ENCODE measurements at regions not wholly inside any gene's neighbourhood (a gene's known extent, or its start where the extent isn't known, plus 50 kb on each side); places are given as distances from the start of the nearest gene placed in this dataset.
A peak's percentile ranks its signal among the peaks of the same experiment; 100 is the strongest.

GRCh38 chr9:88745276-88746001, 210.5 kb downstream of the NXNL2 start:
- no peak for TF ChIP-seq CTCF (IDR thresholded peaks at IDR 0.05; ENCODE audit: low read length)
- TF ChIP-seq EZH2 (IDR thresholded peaks at IDR 0.05; ENCODE audit: borderline replicate concordance, low read length) = no peak
- no peaks in the 10 kb centered on the region for H3K9me3 ChIP-seq (ENCODE audit: low read length)
- no peak overlapping the region for H2AFZ ChIP-seq (ENCODE audit: low read length)
- no peak overlapping the region for H3K27ac ChIP-seq (ENCODE audit: low read depth, low read length, poor library complexity, severe bottlenecking)
- H3K4me1 ChIP-seq (ENCODE audit: insufficient read depth, low read length, severe bottlenecking) = peaks cover 14% of the 10 kb centered on the region
- no peak overlapping the region for H3K4me2 ChIP-seq (ENCODE audit: low read length)
- H3K4me3 ChIP-seq (ENCODE audit: low read depth, low read length, poor library complexity, severe bottlenecking) = no peak overlapping the region
- no peaks in the 10 kb centered on the region for H3K79me2 ChIP-seq (ENCODE audit: insufficient read depth, low read length)
- H4K20me1 ChIP-seq (ENCODE audit: insufficient read depth, low read length) = no peaks in the 10 kb centered on the region
- H3K36me3 ChIP-seq (ENCODE audit: insufficient read depth, low read length) = no peaks in the 10 kb centered on the region; the same call in 1 of the 2 replicates
- no peak overlapping the region for H3K9ac ChIP-seq (ENCODE audit: low read length)
- H3F3A ChIP-seq (ENCODE audit: insufficient read depth, low read length) = no peaks in the 10 kb centered on the region
- H3K27me3 ChIP-seq (ENCODE audit: insufficient read depth, low read length) = no peaks in the 10 kb centered on the region
- no peaks in the 10 kb centered on the region for H3K9me2 ChIP-seq (ENCODE audit: low read depth, low read length)

GRCh38 chr9:88746029-88746742, 211.2 kb downstream of the NXNL2 start:
- no peak overlapping the region for H3K9ac ChIP-seq (ENCODE audit: low read length)
- H3K27ac ChIP-seq (ENCODE audit: low read depth, low read length, poor library complexity, severe bottlenecking) = no peak overlapping the region

GRCh38 chr9:88746743-88747398, 211.9 kb downstream of the NXNL2 start:
- H3K4me1 ChIP-seq (ENCODE audit: insufficient read depth, low read length, severe bottlenecking) = peaks cover 14% of the 10 kb centered on the region
- H3K36me3 ChIP-seq (ENCODE audit: insufficient read depth, low read length) = no peaks in the 10 kb centered on the region; the same call in 1 of the 2 replicates
- H3K27ac ChIP-seq (ENCODE audit: low read depth, low read length, poor library complexity, severe bottlenecking) = no peak overlapping the region
- H3K27me3 ChIP-seq (ENCODE audit: insufficient read depth, low read length) = no peaks in the 10 kb centered on the region
- no peak for TF ChIP-seq CTCF (IDR thresholded peaks at IDR 0.05; ENCODE audit: low read length)
- no peak for TF ChIP-seq EZH2 (IDR thresholded peaks at IDR 0.05; ENCODE audit: borderline replicate concordance, low read length)
- no peaks in the 10 kb centered on the region for H3K9me2 ChIP-seq (ENCODE audit: low read depth, low read length)
- H2AFZ ChIP-seq (ENCODE audit: low read length) = peak overlapping the region; percentile 74; the same call in 1 of the 2 replicates
- peak overlapping the region; percentile 18; the same call in 1 of the 2 replicates for H3K9ac ChIP-seq (ENCODE audit: low read length)
- no peaks in the 10 kb centered on the region for H3K9me3 ChIP-seq (ENCODE audit: low read length)
- no peaks in the 10 kb centered on the region for H4K20me1 ChIP-seq (ENCODE audit: insufficient read depth, low read length)
- H3K4me2 ChIP-seq (ENCODE audit: low read length) = no peak overlapping the region
- H3K4me3 ChIP-seq (ENCODE audit: low read depth, low read length, poor library complexity, severe bottlenecking) = no peak overlapping the region
- no peaks in the 10 kb centered on the region for H3F3A ChIP-seq (ENCODE audit: insufficient read depth, low read length)
- no peaks in the 10 kb centered on the region for H3K79me2 ChIP-seq (ENCODE audit: insufficient read depth, low read length)

More at GRCh38 chr9:88746029-88746742, 211.2 kb downstream of the NXNL2 start:
- Histone ChIP-seq H4K20me1 (ENCODE audit: insufficient read depth, low read length) (no peaks in the 10 kb centered on the region), H3K4me1 (ENCODE audit: insufficient read depth, low read length, severe bottlenecking) (peaks cover 14% of the 10 kb centered on the region), H3K36me3 (ENCODE audit: insufficient read depth, low read length) (no peaks in the 10 kb centered on the region; the same call in 1 of the 2 replicates), H3F3A (ENCODE audit: insufficient read depth, low read length) (no peaks in the 10 kb centered on the region), H3K4me3 (ENCODE audit: low read depth, low read length, poor library complexity, severe bottlenecking) (no peak overlapping the region), H3K79me2 (ENCODE audit: insufficient read depth, low read length) (no peaks in the 10 kb centered on the region), H2AFZ (ENCODE audit: low read length) (peak overlapping the region; percentile 74; the same call in 1 of the 2 replicates), H3K27me3 (ENCODE audit: insufficient read depth, low read length) (no peaks in the 10 kb centered on the region), H3K9me2 (ENCODE audit: low read depth, low read length) (no peaks in the 10 kb centered on the region), H3K4me2 (ENCODE audit: low read length) (no peak overlapping the region), H3K9me3 (ENCODE audit: low read length) (no peaks in the 10 kb centered on the region)
- no peak for TF ChIP-seq EZH2 (IDR thresholded peaks at IDR 0.05; ENCODE audit: borderline replicate concordance, low read length)

Measured in OCI-LY1 (cell line).